ENCODE measurements at regions not wholly inside any gene's neighbourhood (a gene's known extent, or its start where the extent isn't known, plus 50 kb on each side); places are given as distances from the start of the nearest gene placed in this dataset.

- no peak overlapping the region for H2BK120ac ChIP-seq (ENCODE audit: low read depth, low read length)
- no peak overlapping the region for H4K5ac ChIP-seq (ENCODE audit: low read depth, low read length)
- ATAC-seq (ENCODE audit: low read depth) = peak; percentile 24; the same call in 1 of the 2 replicates
- no peaks in the 10 kb centered on the region for H3K4me1 ChIP-seq (ENCODE audit: control insufficient read depth, insufficient read depth, low read length)
- H4K91ac ChIP-seq (ENCODE audit: insufficient read depth, low read depth, low read length) = no peak overlapping the region
- H3K4ac ChIP-seq (ENCODE audit: low read depth, low read length) = no peak overlapping the region
- H3K18ac ChIP-seq (ENCODE audit: low read depth, low read length) = no peak overlapping the region
- H2AK9ac ChIP-seq (replicated peaks; ENCODE audit: low read depth, low read length, poor library complexity) = no peak overlapping the region
- intact Hi-C loops (cut with micrococcal nuclease) = loop anchor here (1.0 to 10.0 kb wide), 2 partner anchors 1104 to 1295 kb away; no protein-coding TSS in a partner anchor
- no peak overlapping the region for H2AK5ac ChIP-seq (ENCODE audit: low read depth, low read length)
- no peak overlapping the region for H3K23ac ChIP-seq (ENCODE audit: low read depth, low read length)
- no peak overlapping the region for H2AFZ ChIP-seq (replicated peaks; ENCODE audit: low read length, poor library complexity)
- no peaks in the 10 kb centered on the region for H3K9me3 ChIP-seq (ENCODE audit: control insufficient read depth, insufficient read depth, low read length)
- peak; percentile 13 for DNase-seq
- no peak overlapping the region for H3K14ac ChIP-seq (replicated peaks; ENCODE audit: low read depth, low read length)
- H3K27ac ChIP-seq (ENCODE audit: insufficient read depth, low read length) = no peak overlapping the region
- H3K4me2 ChIP-seq (ENCODE audit: low read depth, low read length) = no peak overlapping the region
- TF ChIP-seq SMC3 (IDR thresholded peaks at IDR 0.05; ENCODE audit: low read depth, low read length) (peak; percentile 26; the same call in 1 of the 2 replicates), MXI1 (IDR thresholded peaks at IDR 0.05; ENCODE audit: borderline replicate concordance, low read depth, low read length) (no peak), RAD21 (IDR thresholded peaks at IDR 0.05; ENCODE audit: low read length) (peak; percentile 51), CTCF (conservative IDR thresholded peaks at IDR 0.05; ENCODE audit: low read depth, low read length) (peak; percentile 41)
- H3K27me3 ChIP-seq (ENCODE audit: control insufficient read depth, insufficient read depth, low read length) = peaks cover 2% of the 10 kb centered on the region
- no peaks in the 10 kb centered on the region for H3K79me1 ChIP-seq (ENCODE audit: low read depth in 1 of 2, low read length in 2 of 2)
- dilution Hi-C loops (cut with HindIII; ENCODE audit: low sequenced_read_pairs, unreplicated experiment) = no loop called here
- H4K20me1 ChIP-seq (ENCODE audit: insufficient read depth, low read length) = no peaks in the 10 kb centered on the region
- H3K36me3 ChIP-seq (ENCODE audit: control insufficient read depth, insufficient read depth, low read length) = no peaks in the 10 kb centered on the region
- H2BK20ac ChIP-seq (ENCODE audit: low read depth, low read length) = no peak overlapping the region
- H4K8ac ChIP-seq (ENCODE audit: low read depth in 2 of 2, low read length in 2 of 2) = no peak overlapping the region
- CTCF ChIA-PET = interaction anchor here (0.6 to 1.3 kb wide), 2 partner anchors 1103 to 1124 kb away, joined by 3 read pairs; no protein-coding TSS in a partner anchor
- POLR2A ChIA-PET (ENCODE audit: unreplicated experiment) = interaction anchor here (0.6 kb wide), 1 partner anchor 15 kb away, joined by 3 read pairs; no protein-coding TSS in a partner anchor
- no peak overlapping the region for H3K56ac ChIP-seq (ENCODE audit: extremely low read depth, insufficient read depth, low read length)
- H2BK5ac ChIP-seq (ENCODE audit: low read depth, low read length, poor library complexity, severe bottlenecking) = no peak overlapping the region
- H3K4me3 ChIP-seq (ENCODE audit: insufficient read depth, low read depth, low read length) = no peak overlapping the region
- no TSS peak for BruUV-seq (replicated peaks)
- no peaks in the 10 kb centered on the region for H3K9me1 ChIP-seq (ENCODE audit: insufficient read depth, low read length)
- no peak overlapping the region for H3K9ac ChIP-seq (ENCODE audit: low read depth, low read length)
- in situ Hi-C loops (cut with MboI; ENCODE audit: low sequenced_read_pairs) = no loop called here
- no peak overlapping the region for H2BK15ac ChIP-seq (ENCODE audit: low read depth, low read length)
- WGBS, 2 experiments (ENCODE audit: extremely low coverage in 2 of 2, insufficient read length in 1 of 2) = no CpG with 5 or more reads among the region's 4 CpGs
These were observed 460.6 kb downstream of the KCNJ2 start for GRCh38 chr17:70629902-70630301.

Data from IMR-90 (cell line).